ENCODE measurements at regions not wholly inside any gene's neighbourhood (a gene's known extent, or its start where the extent isn't known, plus 50 kb on each side); places are given as distances from the start of the nearest gene placed in this dataset.

GRCh38 chr7:67593794-67594193, 597.2 kb downstream of the TYW1 start:
- no peak for TF ChIP-seq CTCF (conservative IDR thresholded peaks at IDR 0.05; ENCODE audit: low read length)
- TF ChIP-seq EZH2phosphoT487 (IDR thresholded peaks at IDR 0.05; ENCODE audit: borderline replicate concordance) = no peak
